A549 (cell line): ENCODE measurements at regions not wholly inside any gene's neighbourhood (a gene's known extent, or its start where the extent isn't known, plus 50 kb on each side); places are given as distances from the start of the nearest gene placed in this dataset.

ENCODE experiments used
- ATAC-seq, 2 experiments: fragments of 200-7000 bp in 1 of 2; fragments of >200 bp in 1 of 2; cut with Nextera tagmentation in 1 of 2; cut with Tn5 transposase in 1 of 2; 3 replicates each; pipeline versions ENCODE4 v1.8.0 to v1.9.1; 2018 to 2020; ENCODE audit warnings: mild to moderate bottlenecking in 1 of 2, moderate library complexity in 1 of 2
- CTCF ChIA-PET: fragments of 300-600 bp; sonication (Branson Sonifier 250); formaldehyde crosslinking; extraction: SDS; loops from one replicate; lab custom pipeline; 2021; ENCODE audit warnings: antibody characterized with exemption, inconsistent platforms; lab: Yijun Ruan, JAX
- POLR2A ChIA-PET: fragments of 350-600 bp; formaldehyde crosslinking; extraction: SDS; loops from one replicate; lab custom pipeline; 2021; ENCODE audit warnings: antibody characterized with exemption, inconsistent platforms; lab: Yijun Ruan, JAX
- DNase-seq, 2 experiments: peaks; one replicate each; pipeline versions ENCODE4 v3.0.0 to v3.0.0-alpha.2; 2011 to 2016; ENCODE audit warnings: low read depth in 1 of 2, low spot score in 1 of 2
- FAIRE-seq: peaks from 2 replicates; lab custom pipeline; 2011; peaks lifted over from hg19 to GRCh38; lab: Jason Lieb, UNC
- H3K27ac ChIP-seq, 2 experiments: fragments of >200 bp; sonication (Bioruptor Twin); formaldehyde crosslinking; 3 replicates each; pipeline ENCODE4 v1.5.1; 2016 to 2017
- H3K4me1 ChIP-seq: fragments of >200 bp; sonication (Bioruptor Twin); formaldehyde crosslinking; 3 replicates; pipeline ENCODE4 v1.6.1; 2016
- H3K4me2 ChIP-seq: fragments of >200 bp; sonication (Bioruptor Twin); formaldehyde crosslinking; 3 replicates; pipeline ENCODE4 v1.6.1; 2016
- H3K4me3 ChIP-seq: fragments of >200 bp; sonication (Bioruptor Twin); formaldehyde crosslinking; 3 replicates; pipeline ENCODE4 v1.5.1; 2016
- H3K9me3 ChIP-seq: fragments of >200 bp; sonication (Bioruptor Twin); formaldehyde crosslinking; 3 replicates; pipeline ENCODE4 v1.6.1; 2016
- ATOH8 ChIP-seq: fragments of 250-450 bp; sonication (Bioruptor Pico); IDR thresholded peaks from 2 replicates; pipeline ENCODE4 v1.5.0; 2020; ENCODE audit warnings: low read depth, mild to moderate bottlenecking, moderate library complexity
- CBX8 ChIP-seq: fragments of 200-600 bp; sonication (generic); IDR thresholded peaks from 2 replicates; pipeline ENCODE4 v1.6.1; 2016
- CHD4 ChIP-seq: fragments of 200-600 bp; sonication (generic); IDR thresholded peaks from 2 replicates; pipeline ENCODE4 v1.6.1; 2016; ENCODE audit warnings: antibody characterized with exemption, mild to moderate bottlenecking, borderline replicate concordance
- EHMT2 ChIP-seq: fragments of 200-600 bp; sonication (generic); IDR thresholded peaks from 2 replicates; pipeline ENCODE4 v1.6.1; 2016; ENCODE audit warnings: antibody characterized with exemption, low read depth, mild to moderate bottlenecking, moderate library complexity
- FOSL2 ChIP-seq, 2 experiments: fragments of 450-650 bp in 1 of 2; fragments of >200 bp in 1 of 2; sonication (Bioruptor Twin) in 1 of 2; formaldehyde crosslinking; IDR thresholded peaks; 2 replicates each; pipeline versions ENCODE4 v1.5.0 to v1.6.1; 2016 to 2020; ENCODE audit warnings: mild to moderate bottlenecking in 1 of 2, moderate library complexity in 1 of 2
- FOXS1 ChIP-seq: fragments of 250-450 bp; sonication (Bioruptor Pico); IDR thresholded peaks from 2 replicates; pipeline ENCODE4 v1.5.0; 2020; ENCODE audit warnings: mild to moderate bottlenecking, moderate library complexity
- HES2 ChIP-seq: fragments of >200 bp; sonication (Bioruptor Twin); formaldehyde crosslinking; IDR thresholded peaks from 2 replicates; pipeline ENCODE4 v1.6.1; 2016
- HOXA7 ChIP-seq: fragments of 250-450 bp; sonication (Bioruptor Pico); IDR thresholded peaks from 2 replicates; pipeline ENCODE4 v1.5.0; 2020; ENCODE audit warnings: mild to moderate bottlenecking, moderate library complexity
- HOXB5 ChIP-seq: fragments of 250-450 bp; sonication (Bioruptor Pico); IDR thresholded peaks from 2 replicates; pipeline ENCODE4 v1.5.0; 2020; ENCODE audit warnings: mild to moderate bottlenecking, moderate library complexity
- JUN ChIP-seq, 2 experiments: fragments of >200 bp; sonication (Bioruptor Twin); formaldehyde crosslinking; IDR thresholded peaks; 2 replicates in 1 of 2; 3 replicates in 1 of 2; pipeline ENCODE4 v1.6.1; 2016 to 2017
- KDM1A ChIP-seq: fragments of 200-600 bp; sonication (generic); IDR thresholded peaks from 2 replicates; pipeline ENCODE4 v1.6.1; 2016; ENCODE audit warnings: low read depth, mild to moderate bottlenecking
- MYC ChIP-seq: IDR thresholded peaks from 2 replicates; pipeline ENCODE4 v1.6.1; 2012; ENCODE audit warnings: mild to moderate bottlenecking, inconsistent platforms, low read length, improper control_type of control experiment, borderline replicate concordance
- NR3C1 ChIP-seq: fragments of >200 bp; sonication (Bioruptor Twin); formaldehyde crosslinking; IDR thresholded peaks from 3 replicates; pipeline ENCODE4 v1.6.1; 2017
- PHF8 ChIP-seq: fragments of 200-600 bp; sonication (generic); IDR thresholded peaks from 2 replicates; pipeline ENCODE4 v1.6.1; 2016; ENCODE audit warnings: low read depth, mild to moderate bottlenecking, antibody characterized with exemption, moderate library complexity, borderline replicate concordance
- RAD21 ChIP-seq, 2 experiments: fragments of >200 bp in 1 of 2; sonication (Bioruptor Twin) in 1 of 2; formaldehyde crosslinking in 1 of 2; IDR thresholded peaks in 1 of 2; conservative IDR thresholded peaks in 1 of 2; 2 replicates in 1 of 2; 3 replicates in 1 of 2; pipeline ENCODE4 v1.6.1; 2012 to 2018; ENCODE audit warnings: inconsistent platforms in 1 of 2
- RARB ChIP-seq: fragments of 250-450 bp; sonication (Bioruptor Pico); IDR thresholded peaks from 2 replicates; pipeline ENCODE4 v1.8.0; 2021; ENCODE audit warnings: mild to moderate bottlenecking, moderate library complexity
- RFX5 ChIP-seq: fragments of 450-650 bp; IDR thresholded peaks from 2 replicates; pipeline ENCODE4 v1.7.1; 2014; ENCODE audit warnings: antibody characterized with exemption, mild to moderate bottlenecking, moderate library complexity
- SMC3 ChIP-seq: fragments of >200 bp; sonication (Bioruptor Twin); formaldehyde crosslinking; IDR thresholded peaks from 3 replicates; pipeline ENCODE4 v1.6.1; 2018; ENCODE audit warnings: inconsistent platforms
- TFCP2L1 ChIP-seq: fragments of 250-450 bp; sonication (Bioruptor Pico); IDR thresholded peaks from 2 replicates; pipeline ENCODE4 v1.5.0; 2021; ENCODE audit warnings: mild to moderate bottlenecking
- ZC3H11A ChIP-seq: fragments of 450-650 bp; IDR thresholded peaks from 2 replicates; pipeline ENCODE4 v1.6.1; 2014; ENCODE audit warnings: antibody characterized with exemption, mild to moderate bottlenecking
- ZNF302 ChIP-seq: fragments of 250-450 bp; sonication (Bioruptor Pico); IDR thresholded peaks from 2 replicates; pipeline ENCODE4 v1.9.0; 2021; ENCODE audit warnings: inconsistent platforms, mild to moderate bottlenecking, moderate library complexity
- ZSCAN20 ChIP-seq: fragments of 250-450 bp; sonication (Bioruptor Pico); IDR thresholded peaks from 2 replicates; pipeline ENCODE4 v1.8.0; 2022; ENCODE audit warnings: mild to moderate bottlenecking, moderate library complexity
- WGBS: methylation state at CpG from one replicate; pipeline ENCODE4 v1.1.6; 2017; ENCODE audit errors: missing lambda C conversion rate; 5-methylcytosine and 5-hydroxymethylcytosine counted together
- TF ChIP-seq, protein P1 (sequence below): fragments of >200 bp; sonication (Bioruptor Twin); formaldehyde crosslinking; IDR thresholded peaks from 3 replicates; pipeline ENCODE4 v1.5.1; 2016
- TF ChIP-seq, protein P2 (sequence below): fragments of 450-650 bp; IDR thresholded peaks from 2 replicates; pipeline ENCODE4 v1.6.1; 2014; ENCODE audit warnings: antibody characterized with exemption

- FAIRE-seq (no peak), ATAC-seq (no peak), DNase-seq (no peak)
- ChIA-PET CTCF (no interaction called here), POLR2A (no interaction called here)
- TF ChIP-seq, protein P1, sequence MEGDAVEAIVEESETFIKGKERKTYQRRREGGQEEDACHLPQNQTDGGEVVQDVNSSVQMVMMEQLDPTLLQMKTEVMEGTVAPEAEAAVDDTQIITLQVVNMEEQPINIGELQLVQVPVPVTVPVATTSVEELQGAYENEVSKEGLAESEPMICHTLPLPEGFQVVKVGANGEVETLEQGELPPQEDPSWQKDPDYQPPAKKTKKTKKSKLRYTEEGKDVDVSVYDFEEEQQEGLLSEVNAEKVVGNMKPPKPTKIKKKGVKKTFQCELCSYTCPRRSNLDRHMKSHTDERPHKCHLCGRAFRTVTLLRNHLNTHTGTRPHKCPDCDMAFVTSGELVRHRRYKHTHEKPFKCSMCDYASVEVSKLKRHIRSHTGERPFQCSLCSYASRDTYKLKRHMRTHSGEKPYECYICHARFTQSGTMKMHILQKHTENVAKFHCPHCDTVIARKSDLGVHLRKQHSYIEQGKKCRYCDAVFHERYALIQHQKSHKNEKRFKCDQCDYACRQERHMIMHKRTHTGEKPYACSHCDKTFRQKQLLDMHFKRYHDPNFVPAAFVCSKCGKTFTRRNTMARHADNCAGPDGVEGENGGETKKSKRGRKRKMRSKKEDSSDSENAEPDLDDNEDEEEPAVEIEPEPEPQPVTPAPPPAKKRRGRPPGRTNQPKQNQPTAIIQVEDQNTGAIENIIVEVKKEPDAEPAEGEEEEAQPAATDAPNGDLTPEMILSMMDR = no peak
- TF ChIP-seq, protein P2, sequence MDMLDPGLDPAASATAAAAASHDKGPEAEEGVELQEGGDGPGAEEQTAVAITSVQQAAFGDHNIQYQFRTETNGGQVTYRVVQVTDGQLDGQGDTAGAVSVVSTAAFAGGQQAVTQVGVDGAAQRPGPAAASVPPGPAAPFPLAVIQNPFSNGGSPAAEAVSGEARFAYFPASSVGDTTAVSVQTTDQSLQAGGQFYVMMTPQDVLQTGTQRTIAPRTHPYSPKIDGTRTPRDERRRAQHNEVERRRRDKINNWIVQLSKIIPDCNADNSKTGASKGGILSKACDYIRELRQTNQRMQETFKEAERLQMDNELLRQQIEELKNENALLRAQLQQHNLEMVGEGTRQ = no peak
- Histone ChIP-seq H3K27ac (no peak overlapping the region), H3K9me3 (peaks cover 19% of the 10 kb centered on the region), H3K4me3 (no peak overlapping the region), H3K4me1 (no peaks in the 10 kb centered on the region; the same call in 2 of the 3 replicates), H3K4me2 (no peak overlapping the region)
- 66% methylated on average over 7 of the region's 7 CpGs for WGBS
These were observed 228.2 kb downstream of the MYLK4 start for GRCh38 chr6:2522521-2522920.

DNA sequence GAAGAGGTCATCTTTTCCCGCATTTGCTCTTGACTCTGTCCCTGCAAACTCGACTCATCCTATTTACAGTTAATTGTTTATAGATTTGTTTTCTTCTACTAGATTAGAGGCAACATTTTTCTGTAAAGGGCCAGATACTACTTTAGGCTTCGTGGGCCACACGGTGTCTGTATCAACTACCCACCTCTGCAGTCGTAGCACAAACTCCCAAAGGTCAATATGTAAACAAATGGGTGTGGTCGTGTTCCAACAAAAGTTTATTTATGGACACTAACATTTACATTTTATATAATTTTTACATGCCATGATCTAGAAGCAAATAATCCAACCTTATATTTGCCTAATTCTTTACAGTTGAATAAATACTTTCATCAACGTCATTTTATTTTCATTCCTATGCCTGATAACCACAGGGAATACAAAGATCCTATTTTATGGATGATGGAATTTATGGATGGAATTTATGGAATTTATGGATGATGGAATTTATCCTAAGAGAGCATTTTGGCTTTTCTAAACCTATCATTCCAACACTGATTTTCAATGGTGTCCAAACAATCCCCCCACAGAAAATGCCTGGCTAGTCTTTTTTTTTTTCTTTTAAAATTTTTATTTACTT is 232.8 kb downstream of the MYLK4 start:
- no peak overlapping the region for H3K4me3 ChIP-seq
- H3K4me1 ChIP-seq = peaks cover 30% of the 10 kb centered on the region
- H3K27ac ChIP-seq = peak overlapping the region; percentile 79 to 85; a peak in 4 of 6 replicates
- POLR2A ChIA-PET = no interaction called here
- ATAC-seq (no peak), FAIRE-seq (no peak)
- CTCF ChIA-PET = no interaction called here
- H3K4me2 ChIP-seq = no peak overlapping the region
- peaks cover 15% of the 10 kb centered on the region for H3K9me3 ChIP-seq
- 42% methylated on average over 7 of the region's 7 CpGs for WGBS
- TF ChIP-seq RFX5 (no peak), ATOH8 (CRISPR knock-in tag) (no peak), ZSCAN20 (CRISPR knock-in tag) (no peak), MYC (no peak), FOSL2 (IDR thresholded peaks at IDR 0.05) (no peak), FOSL2 (CRISPR knock-in tag; IDR thresholded peaks at IDR 0.05) (no peak), JUN (IDR thresholded peaks at IDR 0.05) (no peak), ZC3H11A (no peak), HOXA7 (CRISPR knock-in tag) (no peak), CBX8 (no peak), NR3C1 (no peak), EHMT2 (no peak), HOXB5 (CRISPR knock-in tag) (no peak), PHF8 (no peak), RARB (CRISPR knock-in tag) (no peak), HES2 (no peak)
- TF ChIP-seq, protein P1 = no peak
- TF ChIP-seq, all 56 proteins: peak for 0
- DNase-seq = no peak

DNA sequence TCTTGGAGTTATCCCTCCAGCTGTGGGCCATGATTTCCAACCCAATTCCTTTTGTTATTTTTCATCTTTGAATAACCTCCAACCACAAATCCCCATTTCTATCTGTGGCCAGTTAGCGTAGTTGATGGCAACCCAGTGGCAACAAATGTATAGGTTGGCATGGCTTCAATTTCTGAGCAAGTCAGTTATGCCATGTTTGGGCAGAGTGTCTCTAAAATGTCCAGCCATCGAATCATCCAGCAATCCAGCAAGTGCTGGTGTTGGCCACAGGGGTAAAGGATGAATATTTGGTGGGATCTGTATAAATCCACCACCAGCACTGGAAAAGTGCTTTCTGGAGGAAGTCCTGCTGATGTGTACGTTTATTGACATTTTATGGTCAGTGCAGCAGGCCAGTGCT is 233.3 kb downstream of the MYLK4 start:
- TF ChIP-seq ATOH8 (CRISPR knock-in tag) = no peak
- TF ChIP-seq NR3C1 = no peak
- no peak for TF ChIP-seq RAD21 (conservative IDR thresholded peaks at IDR 0.05 in 1 of 2, IDR thresholded peaks at IDR 0.05 in 1 of 2)
- TF ChIP-seq, protein P2 = no peak
- no peak for TF ChIP-seq ZC3H11A
- TF ChIP-seq CHD4 = no peak
- TF ChIP-seq CBX8 = no peak
- TF ChIP-seq ZNF302 (CRISPR knock-in tag) = no peak
- TF ChIP-seq KDM1A = no peak
- no peak for TF ChIP-seq TFCP2L1 (CRISPR knock-in tag)
- no peak for TF ChIP-seq RARB (CRISPR knock-in tag)
- TF ChIP-seq JUN (IDR thresholded peaks at IDR 0.05) = no peak
- no peak for TF ChIP-seq RFX5
- no peak for TF ChIP-seq FOXS1
- TF ChIP-seq SMC3 = no peak
- ChIA-PET POLR2A (no interaction called here), CTCF (no interaction called here)
- Histone ChIP-seq H3K4me3 (no peak overlapping the region), H3K9me3 (peaks cover 15% of the 10 kb centered on the region), H3K4me2 (no peak overlapping the region), H3K4me1 (peaks cover 30% of the 10 kb centered on the region), H3K27ac (peak overlapping the region; percentile 79 to 85)
- FAIRE-seq = no peak
- no peak for DNase-seq
- ATAC-seq = no peak
- WGBS = 73% methylated on average over 3 of the region's 3 CpGs
